ENCODE measurements at regions not wholly inside any gene's neighbourhood (a gene's known extent, or its start where the extent isn't known, plus 50 kb on each side); places are given as distances from the start of the nearest gene placed in this dataset.

GRCh38 chr9:35549441-35549840, 55.6 kb upstream of the TESK1 start:
- TF ChIP-seq, protein P1, sequence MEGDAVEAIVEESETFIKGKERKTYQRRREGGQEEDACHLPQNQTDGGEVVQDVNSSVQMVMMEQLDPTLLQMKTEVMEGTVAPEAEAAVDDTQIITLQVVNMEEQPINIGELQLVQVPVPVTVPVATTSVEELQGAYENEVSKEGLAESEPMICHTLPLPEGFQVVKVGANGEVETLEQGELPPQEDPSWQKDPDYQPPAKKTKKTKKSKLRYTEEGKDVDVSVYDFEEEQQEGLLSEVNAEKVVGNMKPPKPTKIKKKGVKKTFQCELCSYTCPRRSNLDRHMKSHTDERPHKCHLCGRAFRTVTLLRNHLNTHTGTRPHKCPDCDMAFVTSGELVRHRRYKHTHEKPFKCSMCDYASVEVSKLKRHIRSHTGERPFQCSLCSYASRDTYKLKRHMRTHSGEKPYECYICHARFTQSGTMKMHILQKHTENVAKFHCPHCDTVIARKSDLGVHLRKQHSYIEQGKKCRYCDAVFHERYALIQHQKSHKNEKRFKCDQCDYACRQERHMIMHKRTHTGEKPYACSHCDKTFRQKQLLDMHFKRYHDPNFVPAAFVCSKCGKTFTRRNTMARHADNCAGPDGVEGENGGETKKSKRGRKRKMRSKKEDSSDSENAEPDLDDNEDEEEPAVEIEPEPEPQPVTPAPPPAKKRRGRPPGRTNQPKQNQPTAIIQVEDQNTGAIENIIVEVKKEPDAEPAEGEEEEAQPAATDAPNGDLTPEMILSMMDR (CRISPR knock-in tag; IDR thresholded peaks at IDR 0.05), result no peak
- TF ChIP-seq ZNF780A (CRISPR knock-in tag; IDR thresholded peaks at IDR 0.05), result no peak
- TF ChIP-seq SOX5 (CRISPR knock-in tag; IDR thresholded peaks at IDR 0.05; ENCODE audit: borderline replicate concordance), result no peak
- no peak for TF ChIP-seq NCOA1 (CRISPR knock-in tag; IDR thresholded peaks at IDR 0.05)
- no peak for TF ChIP-seq ZNF782 (CRISPR knock-in tag; IDR thresholded peaks at IDR 0.05; ENCODE audit: borderline replicate concordance)
- no peak for TF ChIP-seq ZNF317 (CRISPR knock-in tag; IDR thresholded peaks at IDR 0.05)
- no peak for TF ChIP-seq JUN (CRISPR knock-in tag; IDR thresholded peaks at IDR 0.05)
- TF ChIP-seq RORA (CRISPR knock-in tag; IDR thresholded peaks at IDR 0.05), result no peak
- TF ChIP-seq THYN1 (CRISPR knock-in tag; IDR thresholded peaks at IDR 0.05; ENCODE audit: borderline replicate concordance, low read depth), result no peak

All from HepG2 (cell line).